Trophoblast cell (in vitro differentiated cells and primary cell): ENCODE measurements at regions not wholly inside any gene's neighbourhood (a gene's known extent, or its start where the extent isn't known, plus 50 kb on each side); places are given as distances from the start of the nearest gene placed in this dataset.

Experiments
- DNase-seq, 2 donors: peaks; one replicate each; pipeline ENCODE4 v3.0.0-alpha.2; 2016
- H2AFZ ChIP-seq: 2 replicates; pipeline ENCODE4 v1.6.1; 2013; ENCODE audit warnings: low read length, moderate library complexity, mild to moderate bottlenecking; ENCODE audit not compliant: insufficient read depth, poor library complexity
- H2AK5ac ChIP-seq: 2 replicates; pipeline ENCODE4 v1.6.1; 2013; ENCODE audit warnings: mild to moderate bottlenecking, low read length
- H2BK120ac ChIP-seq: 2 replicates; pipeline ENCODE4 v1.6.1; 2013; ENCODE audit warnings: low read length, mild to moderate bottlenecking, moderate library complexity; ENCODE audit not compliant: insufficient read depth, poor library complexity
- H2BK12ac ChIP-seq: 2 replicates; pipeline ENCODE4 v1.6.1; 2013; ENCODE audit warnings: mild to moderate bottlenecking, low read length, moderate library complexity
- H2BK5ac ChIP-seq: 2 replicates; pipeline ENCODE4 v1.6.1; 2013; ENCODE audit warnings: low read length, low read depth, moderate library complexity, mild to moderate bottlenecking; ENCODE audit not compliant: poor library complexity
- H3K14ac ChIP-seq: 2 replicates; pipeline ENCODE4 v1.6.1; 2013; ENCODE audit warnings: mild to moderate bottlenecking, low read length
- H3K18ac ChIP-seq: 2 replicates; pipeline ENCODE4 v1.6.1; 2013; ENCODE audit warnings: mild to moderate bottlenecking, low read length
- H3K23ac ChIP-seq: 2 replicates; pipeline ENCODE4 v1.6.1; 2013; ENCODE audit warnings: low read length
- H3K27ac ChIP-seq: 2 replicates; pipeline ENCODE4 v1.5.1; 2013; ENCODE audit warnings: low read depth, mild to moderate bottlenecking, inconsistent platforms, low read length, moderate library complexity
- H3K27me3 ChIP-seq: 2 replicates; pipeline ENCODE4 v1.6.1; 2013; ENCODE audit warnings: inconsistent platforms, mild to moderate bottlenecking, low read length, moderate library complexity; ENCODE audit not compliant: insufficient read depth
- H3K36me3 ChIP-seq, 2 experiments: 1 replicate in 1 of 2; 2 replicates in 1 of 2; pipeline ENCODE4 v1.6.1; 2013; ENCODE audit warnings: low read length in 2 of 2, mild to moderate bottlenecking in 2 of 2, moderate library complexity in 1 of 2; ENCODE audit not compliant: insufficient read depth in 2 of 2, control insufficient read depth in 1 of 2
- H3K4ac ChIP-seq: 2 replicates; pipeline ENCODE4 v1.6.1; 2013; ENCODE audit warnings: low read depth, mild to moderate bottlenecking, low read length, moderate library complexity
- H3K4me1 ChIP-seq, 2 experiments: 1 replicate in 1 of 2; 2 replicates in 1 of 2; pipeline ENCODE4 v1.6.1; 2013; ENCODE audit warnings: low read length in 2 of 2, mild to moderate bottlenecking in 2 of 2, moderate library complexity in 1 of 2; ENCODE audit not compliant: insufficient read depth in 2 of 2, control insufficient read depth in 1 of 2
- H3K4me2 ChIP-seq: 2 replicates; pipeline ENCODE4 v1.6.1; 2013; ENCODE audit warnings: inconsistent platforms, mild to moderate bottlenecking, low read length, moderate library complexity
- H3K4me3 ChIP-seq: 2 replicates; pipeline ENCODE4 v1.5.1; 2013; ENCODE audit warnings: mild to moderate bottlenecking, low read depth, low read length, inconsistent platforms
- H3K79me1 ChIP-seq: one replicate; pipeline ENCODE4 v1.6.1; 2013; ENCODE audit warnings: low read length
- H3K79me2 ChIP-seq: 2 replicates; pipeline ENCODE4 v1.6.1; 2013; ENCODE audit warnings: low read length, mild to moderate bottlenecking; ENCODE audit not compliant: control insufficient read depth, insufficient read depth, poor library complexity
- H3K9ac ChIP-seq: 2 replicates; pipeline ENCODE4 v1.6.1; 2013; ENCODE audit warnings: mild to moderate bottlenecking, low read length
- H3K9me3 ChIP-seq: 2 replicates; pipeline ENCODE4 v1.6.1; 2013; ENCODE audit warnings: low read depth, mild to moderate bottlenecking, control low read depth, inconsistent platforms, low read length; ENCODE audit not compliant: insufficient read depth
- H4K12ac ChIP-seq: 2 replicates; pipeline ENCODE4 v1.6.1; 2013; ENCODE audit warnings: low read depth, mild to moderate bottlenecking, low read length, moderate library complexity
- H4K8ac ChIP-seq: 2 replicates; pipeline ENCODE4 v1.6.1; 2013; ENCODE audit warnings: low read depth, mild to moderate bottlenecking, low read length, moderate library complexity
- H4K91ac ChIP-seq: one replicate; pipeline ENCODE4 v1.6.1; 2013; ENCODE audit warnings: low read depth, mild to moderate bottlenecking, low read length, moderate library complexity
- WGBS: extraction: QIAGEN DNeasy Blood & Tissue Kit; methylation state at CpG from one replicate; pipeline ENCODE4 v1.1.7; 2013; ENCODE audit warnings: missing lambda C conversion rate; ENCODE audit not compliant: insufficient read length, insufficient coverage; ENCODE audit errors: extremely low coverage; 5-methylcytosine and 5-hydroxymethylcytosine counted together

GRCh38 chr5:93924628-93925027 is 183.2 kb upstream of the POU5F2 start:
- Histone ChIP-seq H3K4me2 (no peak overlapping the region), H3K79me2 (no peaks in the 10 kb centered on the region), H3K9me3 (no peaks in the 10 kb centered on the region), H3K18ac (no peak overlapping the region), H2AFZ (no peak overlapping the region), H4K8ac (no peak overlapping the region), H2BK120ac (no peak overlapping the region), H3K27me3 (no peaks in the 10 kb centered on the region), H3K27ac (no peak overlapping the region), H4K91ac (no peak overlapping the region), H2AK5ac (no peak overlapping the region), H3K4me3 (no peak overlapping the region), H3K4me1 (no peaks in the 10 kb centered on the region), H3K14ac (no peak overlapping the region), H3K79me1 (no peaks in the 10 kb centered on the region), H3K23ac (no peak overlapping the region), H2BK5ac (no peak overlapping the region), H3K9ac (no peak overlapping the region), H3K4ac (no peak overlapping the region), H2BK12ac (no peak overlapping the region), H3K36me3 (no peaks in the 10 kb centered on the region), H4K12ac (no peak overlapping the region)
- peak; percentile 58 to 89 for DNase-seq
- no CpG with 5 or more reads among the region's 2 CpGs for WGBS

GRCh38 chr5:93922551-93922950 is 181.2 kb upstream of the POU5F2 start:
- H3K27ac ChIP-seq: no peak overlapping the region
- no peaks in the 10 kb centered on the region for H3K27me3 ChIP-seq
- no peak overlapping the region for H3K4me3 ChIP-seq
- no peak overlapping the region for H4K91ac ChIP-seq
- H2BK5ac ChIP-seq: no peak overlapping the region
- no CpG with 5 or more reads among the region's 5 CpGs for WGBS
- H3K9me3 ChIP-seq: no peaks in the 10 kb centered on the region
- no peak overlapping the region for H3K4me2 ChIP-seq
- H3K4me1 ChIP-seq: no peaks in the 10 kb centered on the region
- H3K4ac ChIP-seq: no peak overlapping the region
- no peaks in the 10 kb centered on the region for H3K36me3 ChIP-seq
- no peak overlapping the region for H3K18ac ChIP-seq
- H2BK12ac ChIP-seq: no peak overlapping the region
- H3K14ac ChIP-seq: no peak overlapping the region
- no peak overlapping the region for H2AK5ac ChIP-seq
- H3K79me2 ChIP-seq: no peaks in the 10 kb centered on the region
- H4K8ac ChIP-seq: no peak overlapping the region
- no peak overlapping the region for H4K12ac ChIP-seq
- H3K79me1 ChIP-seq: no peaks in the 10 kb centered on the region
- no peak overlapping the region for H3K9ac ChIP-seq
- no peak overlapping the region for H2BK120ac ChIP-seq
- H3K23ac ChIP-seq: no peak overlapping the region
- H2AFZ ChIP-seq: no peak overlapping the region
- no peak for DNase-seq

DNA sequence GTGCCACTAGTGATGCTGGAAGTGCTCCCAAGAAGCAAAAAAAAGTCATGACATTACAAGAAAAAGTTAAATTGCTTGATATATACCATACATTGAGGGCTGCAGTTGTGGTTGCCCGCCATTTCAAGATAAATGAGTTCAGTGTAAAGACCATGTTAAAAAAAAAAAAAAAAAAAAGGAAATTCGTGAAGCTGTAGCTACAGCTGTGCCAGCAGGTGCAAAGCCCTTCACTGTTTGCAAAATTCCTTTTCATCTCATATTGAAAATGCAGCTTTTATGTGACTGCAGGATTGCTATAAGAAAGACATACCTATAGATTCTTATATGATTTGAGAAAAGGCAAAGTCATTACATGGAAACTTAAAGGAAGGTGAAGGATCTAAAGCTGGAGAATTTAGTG is 179.6 kb upstream of the POU5F2 start:
- no peak overlapping the region for H4K8ac ChIP-seq
- no peak overlapping the region for H2BK120ac ChIP-seq
- no peak for DNase-seq
- no CpG with 5 or more reads among the region's 2 CpGs for WGBS
- H2BK5ac ChIP-seq: no peak overlapping the region
- H3K4me3 ChIP-seq: no peak overlapping the region
- H3K4me1 ChIP-seq: no peaks in the 10 kb centered on the region
- H3K9ac ChIP-seq: no peak overlapping the region
- H3K79me1 ChIP-seq: no peaks in the 10 kb centered on the region
- H3K27ac ChIP-seq: no peak overlapping the region
- no peaks in the 10 kb centered on the region for H3K9me3 ChIP-seq
- H2BK12ac ChIP-seq: no peak overlapping the region
- no peak overlapping the region for H3K18ac ChIP-seq
- H4K12ac ChIP-seq: no peak overlapping the region
- H2AFZ ChIP-seq: no peak overlapping the region
- no peaks in the 10 kb centered on the region for H3K36me3 ChIP-seq
- no peaks in the 10 kb centered on the region for H3K27me3 ChIP-seq
- H3K14ac ChIP-seq: no peak overlapping the region
- no peak overlapping the region for H3K23ac ChIP-seq
- H2AK5ac ChIP-seq: no peak overlapping the region
- H3K4ac ChIP-seq: no peak overlapping the region
- H3K4me2 ChIP-seq: no peak overlapping the region
- H3K79me2 ChIP-seq: no peaks in the 10 kb centered on the region
- H4K91ac ChIP-seq: no peak overlapping the region

DNA sequence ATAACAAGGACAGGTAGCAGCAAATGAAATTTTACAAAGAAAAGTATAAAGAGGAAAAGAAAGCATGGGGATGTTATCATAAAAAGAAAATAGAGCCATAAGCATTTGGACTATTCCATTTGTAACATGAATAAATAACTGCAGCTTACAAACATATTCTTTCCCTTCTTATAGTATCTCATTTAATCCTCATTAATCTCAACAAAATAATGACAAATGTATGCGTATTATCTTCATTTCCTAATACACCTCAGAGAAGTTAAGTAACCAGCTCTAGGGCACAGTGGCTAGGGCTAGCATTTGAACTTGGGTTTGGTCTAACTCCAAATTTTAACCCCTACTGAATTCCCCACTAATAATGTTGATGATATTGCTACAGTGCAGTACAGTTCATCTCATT is 175.5 kb upstream of the POU5F2 start:
- no peak overlapping the region for H2AFZ ChIP-seq
- 100% methylated on average over 1 of the region's 1 CpG for WGBS
- DNase-seq: no peak

More for the DNA sequence above, 175.5 kb upstream of the POU5F2 start:
- H3K14ac ChIP-seq: no peak overlapping the region
- no peak overlapping the region for H3K4me3 ChIP-seq
- no peak overlapping the region for H3K23ac ChIP-seq
- H4K12ac ChIP-seq: no peak overlapping the region
- no peak overlapping the region for H4K8ac ChIP-seq
- no peak overlapping the region for H2BK5ac ChIP-seq
- no peak overlapping the region for H3K9ac ChIP-seq
- no peaks in the 10 kb centered on the region for H3K27me3 ChIP-seq
- H3K4ac ChIP-seq: no peak overlapping the region
- H3K79me1 ChIP-seq: no peaks in the 10 kb centered on the region
- no peak overlapping the region for H3K18ac ChIP-seq
- no peak overlapping the region for H2AK5ac ChIP-seq
- H3K4me2 ChIP-seq: no peak overlapping the region
- H4K91ac ChIP-seq: no peak overlapping the region
- no peak overlapping the region for H3K27ac ChIP-seq
- H2BK120ac ChIP-seq: no peak overlapping the region
- no peaks in the 10 kb centered on the region for H3K9me3 ChIP-seq
- H3K4me1 ChIP-seq: no peaks in the 10 kb centered on the region
- no peak overlapping the region for H2BK12ac ChIP-seq
- H3K36me3 ChIP-seq: no peaks in the 10 kb centered on the region
- H3K79me2 ChIP-seq: no peaks in the 10 kb centered on the region
